ENCODE measurements at regions not wholly inside any gene's neighbourhood (a gene's known extent, or its start where the extent isn't known, plus 50 kb on each side); places are given as distances from the start of the nearest gene placed in this dataset.
"Not testable (repeated sequence)": the region's sequence is repeated elsewhere in the genome, so short reads cannot be mapped to it uniquely, and the experiment has no call there.

DNA sequence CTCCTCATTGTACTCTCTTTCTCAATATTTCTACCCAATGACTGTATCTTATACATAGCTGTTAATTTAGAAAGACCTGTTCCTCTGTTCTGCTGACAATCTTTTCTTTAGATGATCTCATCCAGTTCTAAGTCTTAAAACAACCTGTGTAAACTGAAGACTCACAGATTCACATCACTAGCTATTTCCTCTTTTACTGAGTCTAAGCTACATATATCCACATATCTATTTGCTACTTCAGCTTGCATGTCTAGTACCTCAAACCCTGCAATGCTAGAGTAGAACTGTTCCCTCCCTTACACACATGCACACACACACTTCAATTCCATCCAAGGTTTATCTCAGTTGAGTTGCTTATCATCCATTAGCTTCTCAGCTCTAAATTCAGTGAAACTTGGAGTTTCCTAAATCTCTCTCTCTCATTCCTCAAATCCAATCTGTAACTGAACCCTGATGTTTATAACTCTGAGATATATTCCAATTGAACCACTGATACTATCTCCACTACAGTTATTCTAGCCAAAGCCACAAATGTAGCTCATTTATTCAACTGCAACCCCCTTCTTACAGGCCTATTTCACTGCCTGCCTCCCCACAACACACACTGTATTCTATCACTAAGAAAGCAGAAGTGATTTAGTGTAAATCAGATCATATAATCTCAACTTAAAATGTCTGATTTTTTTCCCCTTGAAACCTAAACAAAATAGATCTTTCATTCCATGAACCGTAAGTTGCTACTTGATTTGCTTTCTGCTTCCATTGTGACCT, 1036.8 kb upstream of the POT1 start:
- no peak for DNase-seq

DNA sequence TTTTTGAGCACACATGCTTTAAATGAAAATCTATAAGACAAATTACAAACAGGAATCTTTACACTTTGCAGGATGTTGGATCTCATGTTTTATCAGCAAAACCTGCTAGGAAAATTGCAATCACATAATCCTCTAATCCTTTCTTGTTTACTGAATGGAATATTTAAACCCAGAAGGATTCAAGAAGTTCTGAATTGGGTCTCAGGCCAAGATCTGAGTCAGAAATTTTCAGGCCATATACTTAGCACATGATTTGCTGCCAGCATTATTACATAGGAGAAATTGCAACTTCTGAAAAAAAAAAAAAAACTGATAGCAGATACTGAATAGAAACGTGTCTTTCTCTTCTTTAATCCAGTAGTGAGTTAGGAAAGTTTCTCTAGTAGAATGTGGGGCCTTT, 1005.3 kb upstream of the POT1 start:
- DNase-seq, result no peak

DNA sequence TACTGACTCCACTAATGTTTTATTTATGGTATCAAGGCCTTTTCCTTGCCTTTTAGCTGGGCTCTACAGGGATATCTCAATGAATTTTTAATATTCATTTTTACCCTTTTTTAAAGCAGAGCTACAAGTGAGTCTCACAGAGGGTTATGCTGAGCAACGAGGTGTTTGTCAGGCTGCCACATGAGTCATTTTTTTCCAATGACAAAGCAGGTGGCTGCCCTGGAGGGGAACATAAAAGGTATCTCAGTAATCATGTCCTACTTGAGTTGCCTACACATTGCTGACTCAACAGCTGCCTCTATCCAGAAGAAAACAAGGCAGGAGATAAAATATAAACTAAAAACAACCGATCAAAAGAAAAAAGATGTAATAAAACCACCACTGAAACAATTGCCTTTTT, 1004.9 kb upstream of the POT1 start:
- no peak for DNase-seq

DNA sequence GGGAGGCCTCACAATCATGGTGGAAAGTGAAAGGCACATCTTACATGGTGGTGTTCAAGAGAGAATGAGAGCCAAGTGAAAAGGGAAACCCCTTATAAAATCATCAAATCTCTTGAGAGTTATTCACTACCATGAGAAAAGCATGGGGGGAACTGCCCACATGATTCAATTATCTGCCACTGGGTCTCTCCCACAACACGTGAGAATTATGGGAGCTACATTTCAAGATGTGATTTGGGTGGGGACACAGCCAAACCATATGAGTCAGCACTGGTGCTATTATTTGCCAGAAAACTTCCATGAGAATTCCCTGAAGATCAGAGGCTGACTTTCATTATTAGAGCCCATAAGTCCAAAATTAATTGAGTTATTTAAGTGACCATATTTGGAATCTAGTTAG, 1001.2 kb upstream of the POT1 start:
- DNase-seq, result no peak

DNA sequence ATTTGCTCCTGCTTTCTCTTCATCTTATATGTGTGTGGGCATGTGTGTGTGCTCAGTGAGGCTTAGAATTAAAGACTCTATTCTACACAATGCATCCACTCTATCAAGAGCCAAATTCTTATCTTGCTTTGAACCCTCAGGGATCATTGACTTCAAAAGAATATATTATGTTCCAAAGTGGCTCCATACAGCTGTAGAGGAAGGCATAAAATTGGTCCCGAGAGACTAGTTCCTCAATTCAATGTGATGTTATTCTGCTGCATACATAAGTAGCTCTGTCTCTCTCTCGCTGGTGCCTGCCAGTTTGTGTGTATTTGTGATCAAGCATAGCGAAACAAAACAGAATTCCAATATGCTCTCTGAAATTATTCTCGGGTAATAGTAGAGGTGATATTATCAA, 997.9 kb upstream of the POT1 start:
- DNase-seq, result no peak

DNA sequence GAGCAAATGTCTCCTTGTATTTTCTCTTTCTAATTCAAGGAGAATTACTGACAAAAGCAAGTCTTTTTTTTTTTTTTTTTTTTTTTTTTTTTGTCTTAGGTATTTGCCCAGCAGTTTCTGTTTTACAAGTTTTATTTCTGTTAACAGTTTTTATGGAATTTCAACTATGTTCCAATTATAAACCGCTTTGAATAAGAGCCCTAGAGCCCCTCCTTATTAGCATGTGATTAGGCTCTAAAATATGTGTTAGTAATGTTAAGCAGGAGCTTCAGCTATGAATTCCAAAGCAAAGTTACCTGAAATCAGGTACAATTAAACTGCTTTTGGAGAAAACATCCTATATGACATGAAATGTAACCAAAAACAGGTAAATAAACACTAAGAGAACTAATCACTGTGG, 997.0 kb upstream of the POT1 start:
- DNase-seq, result no peak

DNA sequence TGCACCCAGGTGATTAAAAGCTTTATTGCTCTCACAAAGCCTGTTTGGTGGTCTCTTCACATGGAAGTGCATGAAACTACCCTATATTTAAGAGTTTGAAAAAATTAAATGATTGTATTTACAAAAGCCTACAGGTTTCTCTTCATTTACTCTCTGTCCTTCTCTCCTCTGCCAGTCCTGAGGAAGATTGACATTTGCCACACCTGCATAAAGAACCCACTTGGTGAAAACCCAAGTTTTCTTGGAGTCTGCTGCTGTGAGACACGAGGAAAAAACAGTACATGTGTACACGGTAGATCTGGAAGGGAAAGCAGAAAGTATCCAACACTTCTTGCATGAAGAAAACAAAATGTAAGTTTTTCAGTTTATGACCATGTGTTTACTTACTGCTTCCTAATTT, 994.4 kb upstream of the POT1 start:
- DNase-seq, result no peak

DNA sequence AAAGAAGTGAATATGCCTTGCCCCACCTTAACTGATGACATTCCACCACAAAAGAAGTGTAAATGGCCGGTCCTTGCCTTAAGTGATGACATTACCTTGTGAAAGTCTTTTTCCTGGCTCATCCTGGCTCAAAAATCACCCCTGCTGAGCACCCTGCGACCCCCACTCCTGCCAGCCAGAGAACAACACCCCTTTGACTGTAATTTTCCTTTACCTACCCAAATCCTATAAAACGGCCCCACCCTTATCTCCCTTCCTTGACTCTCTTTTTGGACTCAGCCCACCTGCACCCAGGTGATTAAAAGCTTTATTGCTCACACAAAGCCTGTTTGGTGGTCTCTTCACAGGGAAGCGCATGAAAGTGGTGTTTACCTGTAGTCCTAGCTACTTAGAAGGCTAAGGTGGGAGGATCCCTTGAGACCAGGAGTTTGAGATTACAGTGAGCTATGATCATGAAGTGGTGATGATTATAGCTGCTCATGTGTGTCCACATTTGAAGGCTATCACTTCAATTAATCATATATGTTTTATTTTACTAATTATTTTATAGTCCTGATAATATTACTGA, 985.8 kb upstream of the POT1 start:
- not testable (repeated sequence) for DNase-seq

DNA sequence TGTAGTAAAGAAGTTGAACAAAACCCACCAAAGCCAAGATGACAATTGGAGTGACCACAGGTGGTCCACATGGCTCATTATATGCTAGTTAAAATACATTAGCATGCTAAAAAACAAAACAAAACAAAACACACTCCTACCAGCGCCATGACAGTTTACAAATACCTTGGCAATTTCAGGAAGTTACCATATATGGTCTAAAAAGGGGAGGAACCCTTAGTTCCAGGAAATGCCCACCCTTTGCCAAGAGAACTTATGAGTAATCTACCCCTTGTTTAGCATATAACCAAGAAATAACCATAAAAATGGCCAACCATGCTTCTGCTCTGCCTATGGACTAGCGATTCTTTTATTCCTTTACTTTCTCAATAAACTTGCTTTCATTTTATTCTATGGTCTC, 979.1 kb upstream of the POT1 start:
- no peak for DNase-seq

DNA sequence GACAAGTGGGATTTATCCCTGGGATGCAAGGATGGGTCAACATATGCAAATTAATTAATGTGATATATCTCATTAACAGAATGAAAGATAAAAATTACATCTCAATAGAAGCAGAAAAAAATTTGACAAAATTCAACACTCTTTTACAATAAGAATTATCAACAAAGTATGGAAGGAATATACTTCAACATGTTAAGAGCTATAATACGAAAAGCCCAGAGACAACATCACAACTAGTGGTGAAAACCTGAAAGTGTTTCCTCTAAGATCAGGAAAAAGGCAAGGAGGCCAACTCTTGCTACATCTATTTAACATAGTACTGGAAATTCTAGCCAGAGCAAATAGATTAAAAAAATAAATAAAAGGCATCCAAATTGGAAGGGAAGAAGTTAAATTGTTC, 970.0 kb upstream of the POT1 start:
- no peak for DNase-seq

DNA sequence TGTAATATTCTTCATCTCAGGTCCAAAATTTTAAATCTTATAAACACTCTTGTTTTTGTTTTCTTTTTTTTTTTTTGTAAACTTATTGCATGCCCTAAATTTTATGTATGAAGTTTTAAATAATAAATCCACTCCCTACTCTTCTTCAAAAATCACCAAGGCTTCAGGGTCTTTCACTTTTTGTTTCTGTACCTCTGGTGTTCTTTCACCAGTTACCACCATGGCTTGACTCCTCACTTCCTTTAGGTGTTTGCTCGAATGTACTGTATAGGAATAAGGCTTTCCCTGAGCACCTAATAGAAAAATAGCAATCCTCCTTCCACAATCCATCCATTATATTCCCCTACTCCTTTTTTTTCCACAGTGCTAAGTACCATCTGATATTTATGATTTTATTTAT, 962.8 kb upstream of the POT1 start:
- no peak for DNase-seq

DNA sequence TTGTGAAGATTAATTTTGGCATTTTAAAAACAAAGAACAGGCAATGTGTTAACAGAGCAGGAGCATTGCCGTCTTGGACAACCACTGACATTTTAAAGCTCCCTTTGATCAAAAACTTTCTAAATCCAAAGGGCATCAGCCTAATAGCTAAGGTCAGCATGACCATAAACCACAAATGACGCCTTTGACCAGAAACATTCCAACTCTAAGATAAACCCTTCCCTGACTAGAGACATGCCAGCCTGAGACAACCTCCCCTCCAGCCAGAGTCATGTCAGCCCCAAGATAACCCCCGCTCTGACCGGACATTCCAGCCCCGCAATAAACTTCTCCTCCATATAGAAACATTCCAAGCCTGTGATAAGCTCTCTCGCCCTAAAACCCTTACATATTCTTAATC, 949.4 kb upstream of the POT1 start:
- no peak for DNase-seq

DNA sequence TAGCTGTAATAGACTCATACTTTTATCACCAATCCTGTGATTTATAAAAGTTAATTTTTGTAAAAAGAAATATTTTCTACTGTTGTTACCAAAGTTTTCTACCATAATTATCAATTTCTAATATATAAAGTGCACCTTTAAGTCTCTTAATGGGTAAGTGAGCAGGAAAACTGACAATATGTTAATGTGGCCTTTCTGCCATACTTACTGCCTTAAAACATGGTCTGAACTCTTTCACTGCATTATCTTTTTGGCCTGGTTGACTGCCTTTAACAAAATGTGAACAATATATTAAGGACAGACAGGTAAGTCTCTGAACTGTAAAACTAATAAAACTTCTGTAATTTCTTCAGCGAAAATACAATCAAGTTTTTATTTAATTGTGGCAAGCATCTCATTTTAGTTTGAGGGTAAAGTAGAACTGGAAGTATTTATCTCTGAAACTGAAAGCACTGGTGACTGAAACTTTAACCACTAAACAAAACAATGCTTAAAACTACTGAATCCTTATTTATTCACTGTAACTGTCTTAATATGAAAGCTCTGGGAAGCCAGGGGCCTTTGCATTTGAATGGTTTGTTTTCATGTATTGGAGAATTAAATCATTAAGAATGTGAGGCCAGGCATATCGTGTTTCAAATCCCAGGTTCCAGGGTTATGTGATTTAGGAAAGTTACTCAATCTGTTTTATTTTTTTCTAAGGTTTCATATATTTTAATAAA, 948.8 kb upstream of the POT1 start:
- no peak for DNase-seq

DNA sequence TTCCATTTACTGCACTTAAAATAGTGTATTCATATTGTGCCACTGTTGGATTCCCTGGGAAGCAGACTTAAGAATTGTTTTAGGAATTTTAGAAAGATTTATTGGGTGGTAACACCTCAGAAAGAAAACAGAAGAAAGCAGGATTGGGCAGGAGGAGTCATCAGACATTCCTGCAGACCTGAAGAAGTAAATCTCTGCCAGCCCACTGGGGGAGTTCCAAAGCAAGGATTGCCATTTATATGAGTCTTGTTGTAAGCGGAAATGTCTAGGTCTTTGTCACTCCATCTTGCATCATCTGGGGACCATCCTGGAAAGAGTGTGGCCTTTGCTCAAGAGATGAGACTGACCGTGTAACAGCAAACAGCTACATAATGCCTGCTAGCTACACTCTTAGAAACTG, 947.6 kb upstream of the POT1 start:
- DNase-seq, result no peak

DNA sequence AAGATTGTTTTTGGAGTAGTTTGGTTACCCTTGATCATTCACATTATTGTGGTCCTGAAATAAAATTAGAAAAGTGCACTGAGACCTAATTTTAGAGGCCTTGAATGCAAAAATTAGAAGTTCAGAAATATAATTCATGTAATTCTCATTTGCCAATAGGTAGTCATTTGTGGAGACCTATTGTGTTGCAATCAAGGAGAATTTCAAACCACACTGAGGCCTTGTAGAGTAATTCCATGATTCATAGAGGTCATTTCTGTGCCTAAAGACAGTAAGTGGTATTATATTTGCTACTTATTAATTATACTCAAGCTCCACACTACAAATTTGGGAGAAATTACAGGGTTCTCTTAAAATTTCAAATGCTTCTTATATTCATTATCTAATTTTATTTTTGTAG, 946.8 kb upstream of the POT1 start:
- DNase-seq, result no peak

DNA sequence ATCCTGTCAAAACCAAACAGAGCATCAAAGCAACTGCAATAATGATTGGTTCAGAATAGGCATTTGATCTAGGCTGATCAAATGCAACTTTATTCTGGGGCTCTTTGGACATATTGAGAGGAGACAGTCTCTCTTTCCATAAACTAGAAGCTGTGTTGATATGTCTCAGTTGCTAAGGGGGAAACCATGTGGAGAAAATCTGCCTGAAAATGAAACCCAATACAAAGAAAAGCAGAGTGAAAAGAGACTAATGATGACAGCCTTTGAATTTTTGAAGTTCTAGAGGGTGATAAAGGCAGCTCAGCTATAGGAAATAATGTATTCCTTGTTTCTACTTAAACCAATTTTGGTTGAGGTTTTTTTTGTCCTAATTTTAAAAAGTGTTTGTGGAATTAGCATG, 941.8 kb upstream of the POT1 start:
- no peak for DNase-seq

DNA sequence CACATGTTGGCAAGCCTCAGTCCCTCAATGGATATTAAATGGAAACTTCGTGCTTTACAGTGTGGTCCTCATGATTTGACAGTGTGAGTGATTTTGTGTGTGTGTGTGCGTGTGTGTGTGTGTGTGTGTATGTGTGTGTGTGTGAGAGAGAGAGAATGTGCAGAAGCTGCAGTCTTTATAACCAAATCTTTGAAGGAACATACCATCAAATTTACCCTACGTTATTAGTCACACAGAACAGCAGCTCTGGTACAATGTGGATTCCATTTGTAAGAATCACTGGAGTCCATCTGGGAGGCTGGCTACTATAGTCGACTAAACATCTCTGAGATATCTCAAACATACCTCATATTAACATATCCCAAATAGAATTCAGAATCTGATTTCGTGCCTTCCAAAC, 928.0 kb upstream of the POT1 start:
- DNase-seq, result no peak

DNA sequence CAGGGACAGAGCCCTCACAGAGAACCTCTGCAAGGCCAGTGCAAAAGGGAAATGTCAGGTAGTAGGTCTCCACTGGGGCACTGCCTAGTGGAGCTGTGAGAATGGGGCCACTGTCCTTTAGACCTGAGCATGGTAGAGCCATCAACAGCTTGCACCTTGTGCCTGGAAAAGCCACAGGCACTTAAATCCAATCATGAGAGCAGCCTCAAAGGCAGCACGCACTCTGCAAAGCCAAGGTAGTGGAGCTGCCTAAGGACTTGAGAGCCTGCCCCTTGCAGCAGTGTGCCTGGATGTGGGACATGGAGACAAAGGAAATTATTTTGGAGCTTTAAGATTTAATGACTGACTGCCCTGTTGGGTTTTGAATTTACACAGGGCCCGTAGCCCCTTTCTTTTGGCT, 918.5 kb upstream of the POT1 start:
- DNase-seq, result no peak

DNA sequence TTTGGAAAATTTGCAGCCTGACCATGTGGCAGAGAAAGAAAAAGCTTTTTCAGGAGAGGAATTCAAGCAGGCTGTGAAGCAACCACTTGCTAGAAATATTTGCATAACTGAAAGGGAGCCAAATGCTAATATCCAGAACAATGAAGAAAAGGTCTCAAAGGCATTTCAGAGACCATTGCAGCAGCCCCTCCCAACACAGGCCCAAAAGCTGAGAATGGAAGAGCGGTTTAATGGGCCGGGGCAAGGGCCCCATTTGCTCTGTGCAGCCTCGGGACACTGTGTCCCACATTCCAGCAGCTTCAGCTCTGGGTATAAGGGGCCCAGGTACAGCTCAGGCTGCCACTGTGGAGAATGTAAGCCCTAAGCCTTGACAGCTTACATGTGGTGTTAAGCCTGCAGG, 918.1 kb upstream of the POT1 start:
- no peak for DNase-seq

DNA sequence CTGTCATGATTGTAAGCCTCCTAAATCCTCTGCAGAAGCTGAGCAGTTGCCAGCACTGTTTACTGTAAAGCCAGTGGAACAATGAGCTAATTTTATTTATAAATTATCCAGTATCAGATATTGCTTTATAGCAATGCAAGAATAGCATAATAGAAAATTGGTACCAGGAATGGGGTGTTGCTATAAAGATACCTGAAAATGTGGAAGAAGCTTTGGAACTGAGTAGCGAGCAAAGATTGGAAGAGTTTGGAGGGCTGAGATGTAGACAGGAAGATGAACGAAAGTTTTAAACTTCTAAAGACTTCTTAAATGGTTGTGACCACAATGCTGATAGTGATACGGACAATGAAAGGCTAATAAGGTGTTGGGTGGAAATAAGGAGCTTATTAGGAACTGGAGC, 917.4 kb upstream of the POT1 start:
- no peak for DNase-seq

DNA sequence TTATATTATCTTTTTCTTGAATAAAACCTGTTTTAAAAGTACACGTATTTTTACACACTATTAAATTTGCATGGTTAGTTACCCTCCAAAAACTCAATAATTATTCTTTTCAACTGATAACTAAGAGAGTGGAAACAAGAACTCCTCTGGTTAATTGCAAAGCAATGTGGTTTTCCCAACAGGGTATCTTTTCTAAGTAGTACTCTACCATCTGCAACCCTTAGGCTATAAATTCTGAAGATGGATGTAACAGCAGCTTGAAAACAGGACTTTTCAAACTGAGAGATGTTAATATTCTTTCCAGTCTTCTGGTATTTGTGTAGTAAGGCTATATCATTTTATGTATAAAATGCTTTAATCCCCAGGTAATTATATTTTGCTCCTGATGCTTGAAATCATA, 916.1 kb upstream of the POT1 start:
- no peak for DNase-seq

DNA sequence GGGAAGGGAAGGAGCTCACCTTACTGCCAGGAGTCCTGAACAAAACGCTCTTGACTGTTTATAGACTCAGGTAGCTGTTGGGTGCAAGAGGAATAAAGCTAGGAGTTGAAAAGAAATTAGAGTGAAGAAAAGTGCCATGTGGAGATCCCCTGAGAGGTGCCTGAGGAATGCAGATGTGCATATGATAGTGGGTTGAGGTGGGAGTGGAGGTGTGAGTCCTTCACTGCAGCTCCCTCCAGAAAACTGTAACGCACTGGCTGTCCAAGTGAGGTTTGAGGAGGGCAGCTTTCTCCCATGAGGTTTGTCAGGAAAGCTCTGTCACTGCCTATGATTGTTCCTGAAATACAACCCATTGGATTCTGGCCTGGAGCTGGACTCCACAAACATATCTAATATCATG, 904.8 kb upstream of the POT1 start:
- DNase-seq, result no peak

DNA sequence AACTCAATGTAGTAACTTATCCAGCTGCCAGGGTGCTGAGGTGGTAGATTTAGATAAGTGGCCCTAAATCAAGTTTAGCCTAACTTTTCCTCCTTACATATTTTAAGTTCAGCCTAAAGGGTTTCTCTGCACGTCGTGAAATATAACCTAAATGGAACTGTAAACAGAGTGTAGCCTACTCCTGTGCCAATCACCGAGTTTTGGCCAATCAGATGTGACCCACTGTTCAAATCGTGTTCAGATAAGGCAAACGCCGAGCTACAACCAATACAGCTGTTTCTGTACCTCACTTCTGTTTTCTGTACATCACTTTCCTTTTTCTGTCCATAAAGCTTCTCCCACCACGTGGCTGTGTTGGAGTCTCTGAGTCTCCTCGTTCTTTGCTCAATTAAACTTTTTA, 904.2 kb upstream of the POT1 start:
- DNase-seq, result no peak

DNA sequence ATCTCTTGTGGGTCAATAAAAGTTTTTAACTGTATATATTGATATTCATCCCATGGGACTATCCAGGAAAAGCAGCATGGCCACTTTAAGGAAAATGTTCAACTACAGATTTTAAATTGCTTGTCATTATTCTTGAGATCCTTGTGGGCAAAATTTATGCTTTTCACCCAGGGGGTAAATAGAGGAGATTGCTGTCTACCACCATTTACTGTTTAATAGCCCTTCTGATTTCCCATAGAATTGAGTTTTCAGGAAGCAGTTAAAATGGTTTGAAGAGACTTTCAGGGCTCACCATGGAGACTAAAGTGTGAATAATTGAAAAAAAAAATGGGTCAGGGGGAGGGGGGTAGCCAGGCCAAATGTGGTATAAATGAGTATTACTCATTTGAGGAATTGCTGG, 901.1 kb upstream of the POT1 start:
- no peak for DNase-seq
